ENCODE measurements at regions not wholly inside any gene's neighbourhood (a gene's known extent, or its start where the extent isn't known, plus 50 kb on each side); places are given as distances from the start of the nearest gene placed in this dataset.
A peak's percentile ranks its signal among the peaks of the same experiment; 100 is the strongest.

- no peak for DNase-seq (ENCODE audit: low read depth)
Observed at GRCh38 chr15:95644100-95644875, 686.2 kb upstream of the NR2F2 start.

- DNase-seq (ENCODE audit: low read depth), result no peak
Observed at GRCh38 chr15:95645791-95646338, 684.6 kb upstream of the NR2F2 start.

- no peak for DNase-seq (ENCODE audit: low read depth)
Observed at GRCh38 chr15:95646484-95647273, 683.8 kb upstream of the NR2F2 start.

GRCh38 chr15:95647531-95648277, 682.8 kb upstream of the NR2F2 start:
- no peak for DNase-seq (ENCODE audit: low read depth)

- DNase-seq (ENCODE audit: low read depth), result peak; percentile 64
Observed at GRCh38 chr15:95653361-95653805, 677.1 kb upstream of the NR2F2 start.

GRCh38 chr15:95655089-95655607, 675.4 kb upstream of the NR2F2 start:
- DNase-seq (ENCODE audit: low read depth), result no peak

- no peak for DNase-seq (ENCODE audit: low read depth)
Observed at GRCh38 chr15:95656595-95656994, 673.9 kb upstream of the NR2F2 start.

GRCh38 chr15:95658799-95659198, 671.7 kb upstream of the NR2F2 start:
- DNase-seq (ENCODE audit: low read depth), result no peak

- DNase-seq (ENCODE audit: low read depth), result no peak
Observed at GRCh38 chr15:95659656-95660055, 670.8 kb upstream of the NR2F2 start.

GRCh38 chr15:95662638-95663037, 667.9 kb upstream of the NR2F2 start:
- no peak for DNase-seq (ENCODE audit: low read depth)

GRCh38 chr15:95663156-95664100, 667.1 kb upstream of the NR2F2 start:
- DNase-seq (ENCODE audit: low read depth), result peak; percentile 47

GRCh38 chr15:95664450-95664849, 666.0 kb upstream of the NR2F2 start:
- peak; percentile 34 for DNase-seq (ENCODE audit: low read depth)

GRCh38 chr15:95669146-95669922, 661.2 kb upstream of the NR2F2 start:
- peak; percentile 36 for DNase-seq (ENCODE audit: low read depth)

GRCh38 chr15:95674031-95674430, 656.5 kb upstream of the NR2F2 start:
- DNase-seq (ENCODE audit: low read depth), result no peak

- no peak for DNase-seq (ENCODE audit: low read depth)
Observed at GRCh38 chr15:95676500-95676899, 654.0 kb upstream of the NR2F2 start.

GRCh38 chr15:95679847-95680582, 650.5 kb upstream of the NR2F2 start:
- DNase-seq (ENCODE audit: low read depth), result no peak

GRCh38 chr15:95680728-95681127, 649.8 kb upstream of the NR2F2 start:
- DNase-seq (ENCODE audit: low read depth), result peak; percentile 18

GRCh38 chr15:95681836-95682544, 648.5 kb upstream of the NR2F2 start:
- no peak for DNase-seq (ENCODE audit: low read depth)

Measured in M059J (cell line).